GM19395 (cell line): ENCODE measurements at regions not wholly inside any gene's neighbourhood (a gene's known extent, or its start where the extent isn't known, plus 50 kb on each side); places are given as distances from the start of the nearest gene placed in this dataset.
"Not testable (repeated sequence)": the region's sequence is repeated elsewhere in the genome, so short reads cannot be mapped to it uniquely, and the experiment has no call there.

Experiments used
- ATAC-seq: cut with Tn5 transposase; IDR thresholded peaks from one replicate; pipeline ENCODE4 v1.9.1; 2021; ENCODE audit warnings: mild to moderate bottlenecking, moderate library complexity; ENCODE audit not compliant: unreplicated experiment

DNA sequence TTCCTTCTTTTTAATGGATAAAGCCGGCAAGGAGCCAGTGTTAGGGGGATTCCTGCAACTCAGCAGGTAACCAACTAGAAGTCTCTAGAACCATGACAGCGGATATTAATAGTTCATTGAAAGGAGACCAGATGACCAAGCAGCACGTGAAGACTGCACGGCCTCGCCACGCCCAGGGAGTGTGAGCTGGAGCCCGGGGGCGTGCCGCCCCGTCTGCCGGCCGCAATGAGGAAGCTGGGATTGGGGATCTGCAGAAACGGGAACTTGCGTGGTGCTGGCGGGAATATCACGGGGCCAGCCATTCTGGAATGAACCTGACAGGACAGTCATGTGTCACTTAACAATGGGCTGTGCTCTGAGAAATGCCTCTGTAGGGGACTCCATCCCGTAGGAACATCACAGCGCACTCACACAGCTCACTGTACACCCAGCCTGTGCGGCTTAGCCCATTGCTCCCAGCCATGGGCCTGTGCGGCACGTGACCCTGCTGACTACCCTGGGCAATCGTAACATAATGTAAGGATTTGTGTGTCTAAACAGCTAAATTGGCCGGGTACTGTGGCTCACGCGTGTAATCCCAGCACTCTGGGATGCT lies 4092.8 kb upstream of the TPTE start:
- ATAC-seq: not testable (repeated sequence)

- not testable (repeated sequence) for ATAC-seq
These were observed 4091.5 kb upstream of the TPTE start for GRCh38 chr21:6429924-6430323.

DNA sequence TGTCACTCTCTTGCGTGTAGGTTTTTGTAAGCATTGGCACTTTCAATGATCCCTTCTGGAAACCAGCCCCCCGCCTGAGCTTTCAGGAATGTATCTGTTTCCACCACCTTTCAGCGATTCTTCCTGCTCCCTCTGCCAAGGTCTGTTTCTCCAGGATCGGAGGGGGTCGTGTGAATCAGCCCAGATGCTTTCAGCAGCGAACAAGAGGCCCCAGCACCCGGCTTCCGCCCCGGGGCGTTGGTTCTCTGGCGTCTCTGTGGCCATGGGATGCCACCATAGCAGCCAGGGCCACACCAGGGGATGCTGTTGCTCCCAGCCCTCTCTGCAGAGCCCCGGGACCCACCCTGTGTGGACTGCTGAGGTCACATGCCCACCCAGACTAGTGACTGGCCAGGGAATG lies 4088.2 kb upstream of the TPTE start:
- not testable (repeated sequence) for ATAC-seq

DNA sequence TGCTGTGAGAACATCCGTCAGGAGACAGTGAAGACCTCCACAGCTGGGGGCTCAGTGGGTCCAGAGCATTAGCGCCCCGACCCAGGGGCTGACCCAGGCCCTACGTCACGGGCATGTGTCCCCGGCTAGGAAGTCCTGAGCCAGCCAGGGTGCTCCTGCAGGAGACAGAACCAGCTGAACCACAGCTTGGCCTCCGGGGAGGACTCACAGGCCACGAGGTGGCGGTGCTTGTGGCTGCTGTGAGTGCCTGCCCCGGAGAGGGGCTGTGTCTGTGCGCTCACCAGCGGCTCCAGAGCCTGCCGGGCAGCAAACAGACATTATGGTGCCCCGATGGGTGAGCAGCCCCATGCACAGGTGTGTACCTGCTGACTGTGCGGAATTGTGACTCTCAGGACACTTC lies 4085.2 kb upstream of the TPTE start:
- not testable (repeated sequence) for ATAC-seq

DNA sequence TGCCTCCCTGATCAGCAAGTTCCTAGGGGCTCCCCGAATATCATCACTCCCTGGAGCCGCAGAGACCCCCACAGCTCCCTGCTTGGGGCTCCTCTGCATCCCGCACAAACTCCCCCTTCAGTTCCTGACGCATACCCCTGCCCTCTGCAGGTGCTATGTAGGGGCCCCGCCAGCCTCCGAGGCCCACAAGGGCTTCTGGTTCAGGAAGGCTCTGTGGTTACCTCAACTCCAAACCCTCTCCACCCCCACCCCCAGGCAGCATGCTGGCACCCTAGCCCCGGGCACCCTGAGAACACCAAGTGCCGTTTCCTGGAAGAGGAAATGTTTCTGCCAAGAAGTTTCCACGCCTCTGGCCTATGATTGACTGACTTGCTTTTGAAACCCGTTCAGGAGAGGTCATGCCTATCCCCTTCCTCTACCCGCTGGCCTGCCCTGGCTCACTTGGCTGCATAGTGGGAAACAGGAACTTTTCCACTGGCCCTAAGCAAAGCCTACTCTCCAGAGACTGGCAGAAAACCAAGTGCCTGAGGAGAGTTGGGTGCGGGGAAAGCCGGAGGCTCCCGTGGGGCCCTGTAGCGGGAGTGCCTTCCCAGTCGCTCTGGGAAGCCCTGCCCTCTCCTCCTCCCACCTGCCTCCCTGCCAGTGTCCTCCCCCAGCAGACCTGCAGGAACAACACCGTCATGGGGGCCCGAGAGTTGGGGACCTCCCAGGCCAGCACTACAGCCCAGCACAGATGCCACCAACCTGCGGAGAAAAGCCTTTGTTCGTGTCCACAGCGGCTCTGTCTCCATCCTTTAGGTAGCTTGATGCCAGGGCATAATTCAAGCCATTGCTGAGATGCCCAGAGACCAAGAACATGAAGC lies 4084.2 kb upstream of the TPTE start:
- ATAC-seq: not testable (repeated sequence)

- not testable (repeated sequence) for ATAC-seq
These were observed 4083.6 kb upstream of the TPTE start for GRCh38 chr21:6437834-6438187.

- ATAC-seq: not testable (repeated sequence)
These were observed 4082.3 kb upstream of the TPTE start for GRCh38 chr21:6439058-6439457.

DNA sequence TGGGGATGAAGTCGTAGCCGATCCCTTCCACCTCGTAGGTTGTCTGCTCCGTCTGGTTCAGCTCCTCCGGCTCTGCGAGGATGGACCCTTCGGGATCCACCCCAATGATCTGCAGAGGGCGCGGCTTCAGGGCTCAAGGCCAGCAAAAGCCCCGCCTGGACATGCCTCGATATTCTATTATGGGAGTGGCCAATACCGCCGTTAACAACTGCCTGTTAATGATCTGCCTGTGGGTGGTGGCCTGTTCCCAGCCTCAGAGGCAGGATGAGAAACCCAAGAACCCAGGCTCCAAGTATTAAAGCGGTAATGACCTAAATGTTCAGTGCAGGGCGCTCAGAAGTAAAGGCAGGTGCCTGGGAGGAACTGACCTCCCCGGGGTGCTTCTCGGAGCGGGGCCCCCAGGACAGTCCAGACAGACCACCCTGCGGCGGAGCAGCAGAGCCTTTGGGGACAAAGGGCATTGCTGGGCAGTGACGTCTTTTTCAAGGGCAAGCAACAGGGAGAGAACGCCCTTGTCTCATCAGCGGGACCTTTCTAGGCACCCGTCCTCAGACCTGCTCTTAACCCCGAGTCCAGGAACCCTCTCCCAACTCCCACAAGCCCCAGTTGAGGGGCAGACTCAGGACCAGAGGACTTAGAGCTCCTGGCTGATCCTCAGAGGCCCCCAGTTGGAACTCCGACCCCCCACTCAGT lies 4066.6 kb upstream of the TPTE start:
- not testable (repeated sequence) for ATAC-seq

DNA sequence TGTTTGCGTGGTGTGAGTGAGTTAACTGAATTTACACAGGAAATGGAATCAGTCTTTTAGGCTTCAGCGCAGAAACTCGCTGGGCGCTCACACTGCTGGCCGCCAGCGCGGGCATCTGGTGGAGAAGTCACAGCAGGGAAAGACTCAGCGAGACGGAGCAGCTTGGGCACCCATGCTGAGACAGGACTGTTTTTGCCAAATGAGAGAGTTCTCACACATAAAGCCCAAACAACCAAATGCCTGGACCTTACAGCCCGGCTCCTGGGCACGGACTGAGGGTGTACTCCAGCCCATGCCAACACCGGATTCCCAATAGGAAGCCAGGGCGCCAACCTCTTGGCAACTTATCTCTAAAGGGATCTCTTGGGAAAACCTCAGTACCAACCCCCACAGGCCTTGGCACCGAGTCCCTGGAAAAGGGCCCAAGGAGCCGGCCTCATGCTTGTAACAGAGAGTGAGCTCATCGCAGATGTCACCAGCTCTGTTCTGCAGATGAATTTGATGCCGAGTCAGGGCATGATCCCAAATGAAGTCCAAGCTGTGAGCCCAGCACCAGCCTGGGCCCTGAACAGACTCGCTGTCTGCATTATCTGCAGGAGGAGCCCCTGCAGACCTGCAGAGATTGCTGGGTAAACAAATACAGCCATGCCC lies 4065.2 kb upstream of the TPTE start:
- ATAC-seq: not testable (repeated sequence)

DNA sequence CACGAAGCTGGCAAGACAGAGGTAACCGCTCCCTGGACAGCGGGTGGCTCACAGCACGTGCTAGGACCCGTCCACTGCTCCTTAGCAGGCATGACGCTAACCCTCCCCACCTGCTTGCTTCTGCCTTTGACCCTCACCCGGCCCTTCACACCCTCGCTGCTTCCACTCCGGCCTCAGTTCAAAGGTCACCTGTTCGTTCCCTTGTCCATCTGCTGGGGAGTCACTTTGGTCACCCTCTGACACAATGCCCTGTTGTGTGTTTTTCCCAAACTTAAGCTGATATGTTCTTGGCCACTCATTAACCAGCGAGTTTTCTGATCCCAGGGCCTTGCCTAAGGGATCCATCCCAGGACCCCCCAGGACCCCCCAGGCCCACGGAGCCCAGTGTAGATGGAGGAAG lies 4061.6 kb upstream of the TPTE start:
- not testable (repeated sequence) for ATAC-seq

- ATAC-seq: not testable (repeated sequence)
These were observed 4060.0 kb upstream of the TPTE start for GRCh38 chr21:6461358-6461757.

DNA sequence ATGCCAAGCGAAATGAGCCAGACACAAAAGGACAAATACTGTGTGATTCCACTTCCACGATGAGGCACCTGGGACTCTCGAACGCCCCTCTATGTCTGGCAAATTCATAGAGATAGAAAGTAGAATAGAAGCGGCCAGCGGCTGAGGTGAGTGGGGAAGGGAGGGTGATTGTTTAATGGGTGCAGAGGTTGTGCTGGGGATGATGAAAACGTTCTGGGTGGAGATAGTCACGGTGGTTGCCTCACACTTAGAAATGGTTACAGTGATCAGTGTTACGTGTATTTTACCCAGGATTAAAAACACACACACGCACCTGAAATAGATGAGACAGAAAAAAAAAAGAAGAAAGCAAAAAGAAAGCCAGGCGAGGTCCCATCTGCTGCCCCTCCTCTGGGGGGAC lies 4057.0 kb upstream of the TPTE start:
- not testable (repeated sequence) for ATAC-seq

GRCh38 chr21:6466081-6466698 lies 4055.2 kb upstream of the TPTE start:
- ATAC-seq: not testable (repeated sequence)

GRCh38 chr21:6466707-6467106 lies 4054.7 kb upstream of the TPTE start:
- ATAC-seq: not testable (repeated sequence)

- not testable (repeated sequence) for ATAC-seq
These were observed 4054.1 kb upstream of the TPTE start for GRCh38 chr21:6467189-6467774.

DNA sequence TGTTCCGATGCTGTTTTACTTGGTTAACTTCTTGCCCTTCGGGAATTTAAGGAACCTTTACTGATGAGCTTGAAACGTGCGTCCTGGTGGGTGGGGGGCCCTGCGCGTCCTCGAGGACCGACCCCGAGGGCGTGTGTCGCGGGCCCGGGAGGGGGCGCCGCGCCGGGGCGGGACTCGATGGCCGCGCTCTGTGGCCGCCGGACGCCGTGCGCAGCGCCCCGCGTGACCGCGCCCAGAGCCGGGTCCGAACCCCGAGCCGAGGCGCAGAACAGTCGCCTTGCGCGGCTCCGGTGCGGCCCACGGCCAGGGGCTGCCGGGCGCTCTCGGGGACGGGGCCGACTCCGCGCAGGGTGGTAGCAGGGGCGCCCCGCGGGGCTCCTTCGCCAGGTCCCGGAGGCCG lies 4053.5 kb upstream of the TPTE start:
- not testable (repeated sequence) for ATAC-seq

DNA sequence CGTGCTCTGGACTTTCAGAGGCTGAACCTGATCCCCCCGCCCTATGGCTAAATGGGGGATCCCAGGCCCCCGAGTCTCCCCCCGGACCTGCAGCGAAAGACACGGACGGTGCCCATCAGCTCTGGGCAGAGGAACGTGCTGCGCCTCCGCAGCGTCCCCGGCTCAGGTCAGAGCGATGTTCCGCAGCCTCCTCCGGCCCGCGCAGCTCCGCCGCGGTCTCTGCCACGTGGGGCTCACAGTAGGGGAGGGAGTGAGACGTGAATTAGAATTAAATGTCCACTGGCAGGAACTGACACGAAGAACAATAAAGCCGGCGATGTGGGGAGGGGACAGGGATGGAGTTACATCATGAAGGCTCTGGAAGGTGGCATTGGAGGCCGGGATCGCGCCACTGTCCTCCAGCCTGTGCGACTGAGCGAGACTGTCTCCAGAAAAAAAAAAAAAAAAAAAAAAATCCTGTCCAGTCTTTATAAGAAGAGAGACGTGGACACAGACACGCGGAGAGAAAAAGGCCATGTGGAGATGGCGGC lies 4053.0 kb upstream of the TPTE start:
- not testable (repeated sequence) for ATAC-seq

DNA sequence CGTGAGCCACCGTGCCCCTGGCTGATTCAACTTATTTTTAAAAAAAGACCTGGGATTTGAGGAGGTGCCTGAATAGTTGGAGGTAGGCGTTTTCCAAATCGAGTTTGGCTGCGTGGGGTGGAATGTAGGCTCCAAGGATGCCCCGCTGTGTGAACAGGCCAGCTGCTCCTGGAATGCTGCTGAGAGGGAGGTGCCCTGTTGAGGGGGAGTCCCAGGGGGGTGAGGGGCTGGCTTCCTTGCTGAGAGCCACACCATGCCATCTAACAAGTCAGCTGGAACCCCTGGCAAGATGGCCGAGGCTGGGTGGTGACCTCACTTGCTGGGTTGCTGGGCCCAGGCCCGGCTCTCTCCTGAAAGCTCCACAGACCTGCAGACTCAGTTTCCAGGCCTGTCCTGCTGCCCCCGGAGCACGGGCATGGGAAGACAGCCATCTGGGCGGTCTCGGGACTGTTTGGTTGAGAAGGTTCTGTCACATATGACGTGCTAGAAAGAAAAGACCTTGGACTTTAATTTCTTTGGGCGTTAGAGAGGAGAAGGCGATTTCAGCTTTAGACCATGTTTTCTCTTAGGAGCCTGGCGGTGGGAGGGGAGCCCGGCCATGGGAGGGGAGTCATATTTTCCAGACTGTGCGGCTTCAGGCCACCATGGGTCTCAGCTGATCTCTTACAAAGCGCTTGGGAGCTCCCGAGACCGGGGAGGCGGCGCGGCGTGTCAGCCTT lies 4047.0 kb upstream of the TPTE start:
- ATAC-seq: not testable (repeated sequence)

DNA sequence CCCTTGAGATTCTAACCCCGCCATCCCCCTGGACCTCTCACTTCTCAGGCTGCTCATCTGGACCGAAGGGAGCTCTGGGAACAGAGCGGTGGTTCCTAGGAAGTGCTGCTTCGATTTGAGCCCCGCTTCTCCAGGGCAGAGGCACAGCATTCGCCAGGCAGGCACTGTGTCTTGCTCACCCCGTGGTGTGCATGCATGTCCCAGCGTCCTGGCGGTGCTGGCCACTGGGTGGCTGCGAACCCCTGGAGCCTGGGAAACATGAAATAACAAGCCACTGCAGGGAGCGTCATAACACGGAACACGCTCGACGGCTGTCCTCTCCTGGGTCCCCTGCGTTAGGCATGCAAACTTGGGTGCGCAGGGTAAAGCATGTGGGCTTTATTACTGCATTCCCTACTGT lies 4040.3 kb upstream of the TPTE start:
- ATAC-seq: not testable (repeated sequence)
